GM23338 (cell line): ENCODE measurements at regions not wholly inside any gene's neighbourhood (a gene's known extent, or its start where the extent isn't known, plus 50 kb on each side); places are given as distances from the start of the nearest gene placed in this dataset.

Experiments
- CREB1 ChIP-seq: fragments of 250-450 bp; sonication (Bioruptor Pico); IDR thresholded peaks from 2 replicates; pipeline ENCODE4 v1.5.0; 2020; ENCODE audit warnings: low read depth, mild to moderate bottlenecking, moderate library complexity
- CTCF ChIP-seq, 2 experiments: fragments of 200-600 bp in 1 of 2; sonication (generic) in 1 of 2; conservative IDR thresholded peaks; 2 replicates each; pipeline versions ENCODE4 v1.5.1 to v1.6.1; 2016 to 2017; ENCODE audit warnings: antibody characterized with exemption in 2 of 2, low read depth in 2 of 2, mild to moderate bottlenecking in 2 of 2, moderate library complexity in 1 of 2
- ETS1 ChIP-seq: IDR thresholded peaks from 2 replicates; pipeline ENCODE4 v1.6.1; 2016; ENCODE audit warnings: antibody characterized with exemption
- EZH2 ChIP-seq: fragments of 200-600 bp; sonication (generic); IDR thresholded peaks from one replicate; pipeline ENCODE4 v1.8.0; 2017; ENCODE audit warnings: antibody characterized with exemption, mild to moderate bottlenecking, low read depth; ENCODE audit not compliant: unreplicated experiment
- EZH2phosphoT487 ChIP-seq: fragments of 200-600 bp; sonication (generic); IDR thresholded peaks from one replicate; pipeline ENCODE4 v1.8.1; 2018; ENCODE audit warnings: antibody characterized with exemption; ENCODE audit not compliant: unreplicated experiment
- JUNB ChIP-seq: IDR thresholded peaks from one replicate; pipeline ENCODE4 v1.6.1; 2016; ENCODE audit warnings: antibody characterized with exemption; ENCODE audit not compliant: unreplicated experiment
- NANOG ChIP-seq: IDR thresholded peaks from 2 replicates; pipeline ENCODE4 v1.6.1; 2016; ENCODE audit warnings: antibody characterized with exemption, borderline replicate concordance
- POLR2AphosphoS5 ChIP-seq: IDR thresholded peaks from 2 replicates; pipeline ENCODE4 v1.6.1; 2016; ENCODE audit warnings: antibody characterized with exemption, low read depth
- REST ChIP-seq: IDR thresholded peaks from one replicate; pipeline ENCODE4 v1.6.1; 2018; ENCODE audit warnings: antibody characterized with exemption; ENCODE audit not compliant: unreplicated experiment
- STAT1 ChIP-seq: IDR thresholded peaks from one replicate; pipeline ENCODE4 v1.6.1; 2016; ENCODE audit warnings: antibody characterized with exemption; ENCODE audit not compliant: unreplicated experiment
- ZNF114 ChIP-seq: fragments of 250-450 bp; sonication (Bioruptor Pico); IDR thresholded peaks from 2 replicates; pipeline ENCODE4 v1.5.0; 2020; ENCODE audit warnings: mild to moderate bottlenecking, moderate library complexity
- ZNF331 ChIP-seq: fragments of 250-450 bp; sonication (Bioruptor Pico); IDR thresholded peaks from 2 replicates; pipeline ENCODE4 v1.5.0; 2020; ENCODE audit warnings: low read depth, mild to moderate bottlenecking, moderate library complexity
- TF ChIP-seq, protein P1 (sequence below): fragments of 250-450 bp; sonication (Bioruptor Pico); IDR thresholded peaks from 2 replicates; pipeline ENCODE4 v1.5.0; 2020; ENCODE audit warnings: mild to moderate bottlenecking, moderate library complexity

GRCh38 chr6:97712751-97713150 is 429.7 kb upstream of the MMS22L start:
- no peak for TF ChIP-seq CTCF (conservative IDR thresholded peaks at IDR 0.05; ENCODE audit: low read depth in 2 of 2)
- no peak for TF ChIP-seq ZNF114 (CRISPR knock-in tag)
- TF ChIP-seq POLR2AphosphoS5, result no peak
- TF ChIP-seq, protein P1, sequence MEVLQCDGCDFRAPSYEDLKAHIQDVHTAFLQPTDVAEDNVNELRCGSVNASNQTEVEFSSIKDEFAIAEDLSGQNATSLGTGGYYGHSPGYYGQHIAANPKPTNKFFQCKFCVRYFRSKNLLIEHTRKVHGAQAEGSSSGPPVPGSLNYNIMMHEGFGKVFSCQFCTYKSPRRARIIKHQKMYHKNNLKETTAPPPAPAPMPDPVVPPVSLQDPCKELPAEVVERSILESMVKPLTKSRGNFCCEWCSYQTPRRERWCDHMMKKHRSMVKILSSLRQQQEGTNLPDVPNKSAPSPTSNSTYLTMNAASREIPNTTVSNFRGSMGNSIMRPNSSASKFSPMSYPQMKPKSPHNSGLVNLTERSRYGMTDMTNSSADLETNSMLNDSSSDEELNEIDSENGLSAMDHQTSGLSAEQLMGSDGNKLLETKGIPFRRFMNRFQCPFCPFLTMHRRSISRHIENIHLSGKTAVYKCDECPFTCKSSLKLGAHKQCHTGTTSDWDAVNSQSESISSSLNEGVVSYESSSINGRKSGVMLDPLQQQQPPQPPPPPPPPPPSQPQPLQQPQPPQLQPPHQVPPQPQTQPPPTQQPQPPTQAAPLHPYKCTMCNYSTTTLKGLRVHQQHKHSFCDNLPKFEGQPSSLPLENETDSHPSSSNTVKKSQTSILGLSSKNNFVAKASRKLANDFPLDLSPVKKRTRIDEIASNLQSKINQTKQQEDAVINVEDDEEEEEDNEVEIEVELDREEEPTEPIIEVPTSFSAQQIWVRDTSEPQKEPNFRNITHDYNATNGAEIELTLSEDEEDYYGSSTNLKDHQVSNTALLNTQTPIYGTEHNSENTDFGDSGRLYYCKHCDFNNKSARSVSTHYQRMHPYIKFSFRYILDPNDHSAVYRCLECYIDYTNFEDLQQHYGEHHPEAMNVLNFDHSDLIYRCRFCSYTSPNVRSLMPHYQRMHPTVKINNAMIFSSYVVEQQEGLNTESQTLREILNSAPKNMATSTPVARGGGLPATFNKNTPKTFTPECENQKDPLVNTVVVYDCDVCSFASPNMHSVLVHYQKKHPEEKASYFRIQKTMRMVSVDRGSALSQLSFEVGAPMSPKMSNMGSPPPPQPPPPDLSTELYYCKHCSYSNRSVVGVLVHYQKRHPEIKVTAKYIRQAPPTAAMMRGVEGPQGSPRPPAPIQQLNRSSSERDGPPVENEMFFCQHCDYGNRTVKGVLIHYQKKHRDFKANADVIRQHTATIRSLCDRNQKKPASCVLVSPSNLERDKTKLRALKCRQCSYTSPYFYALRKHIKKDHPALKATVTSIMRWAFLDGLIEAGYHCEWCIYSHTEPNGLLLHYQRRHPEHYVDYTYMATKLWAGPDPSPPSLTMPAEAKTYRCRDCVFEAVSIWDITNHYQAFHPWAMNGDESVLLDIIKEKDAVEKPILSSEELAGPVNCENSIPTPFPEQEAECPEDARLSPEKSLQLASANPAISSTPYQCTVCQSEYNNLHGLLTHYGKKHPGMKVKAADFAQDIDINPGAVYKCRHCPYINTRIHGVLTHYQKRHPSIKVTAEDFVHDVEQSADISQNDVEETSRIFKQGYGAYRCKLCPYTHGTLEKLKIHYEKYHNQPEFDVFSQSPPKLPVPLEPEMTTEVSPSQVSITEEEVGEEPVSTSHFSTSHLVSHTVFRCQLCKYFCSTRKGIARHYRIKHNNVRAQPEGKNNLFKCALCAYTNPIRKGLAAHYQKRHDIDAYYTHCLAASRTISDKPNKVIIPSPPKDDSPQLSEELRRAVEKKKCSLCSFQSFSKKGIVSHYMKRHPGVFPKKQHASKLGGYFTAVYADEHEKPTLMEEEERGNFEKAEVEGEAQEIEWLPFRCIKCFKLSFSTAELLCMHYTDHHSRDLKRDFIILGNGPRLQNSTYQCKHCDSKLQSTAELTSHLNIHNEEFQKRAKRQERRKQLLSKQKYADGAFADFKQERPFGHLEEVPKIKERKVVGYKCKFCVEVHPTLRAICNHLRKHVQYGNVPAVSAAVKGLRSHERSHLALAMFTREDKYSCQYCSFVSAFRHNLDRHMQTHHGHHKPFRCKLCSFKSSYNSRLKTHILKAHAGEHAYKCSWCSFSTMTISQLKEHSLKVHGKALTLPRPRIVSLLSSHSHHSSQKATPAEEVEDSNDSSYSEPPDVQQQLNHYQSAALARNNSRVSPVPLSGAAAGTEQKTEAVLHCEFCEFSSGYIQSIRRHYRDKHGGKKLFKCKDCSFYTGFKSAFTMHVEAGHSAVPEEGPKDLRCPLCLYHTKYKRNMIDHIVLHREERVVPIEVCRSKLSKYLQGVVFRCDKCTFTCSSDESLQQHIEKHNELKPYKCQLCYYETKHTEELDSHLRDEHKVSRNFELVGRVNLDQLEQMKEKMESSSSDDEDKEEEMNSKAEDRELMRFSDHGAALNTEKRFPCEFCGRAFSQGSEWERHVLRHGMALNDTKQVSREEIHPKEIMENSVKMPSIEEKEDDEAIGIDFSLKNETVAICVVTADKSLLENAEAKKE, result no peak
- no peak for TF ChIP-seq JUNB
- no peak for TF ChIP-seq EZH2
- TF ChIP-seq CREB1, result no peak
- no peak for TF ChIP-seq REST
- TF ChIP-seq ETS1, result no peak
- TF ChIP-seq EZH2phosphoT487, result no peak
- TF ChIP-seq NANOG, result no peak
- no peak for TF ChIP-seq ZNF331
- no peak for TF ChIP-seq STAT1
